Tibial nerve (tissue), 4 donors: ENCODE measurements at regions not wholly inside any gene's neighbourhood (a gene's known extent, or its start where the extent isn't known, plus 50 kb on each side); places are given as distances from the start of the nearest gene placed in this dataset.
"Not testable (repeated sequence)": the region's sequence is repeated elsewhere in the genome, so short reads cannot be mapped to it uniquely, and the experiment has no call there.

Experiments
- DNase-seq, 2 donors: peaks; one replicate each; pipeline ENCODE4 v3.0.0-alpha.2; 2019; ENCODE audit warnings: low spot score in 2 of 2
- H3K27ac ChIP-seq, 4 donors: fragments of 200-600 bp; sonication (generic) in 3 of 4; one replicate each; pipeline ENCODE4 v1.5.1; 2017 to 2019; ENCODE audit warnings: mild to moderate bottlenecking in 1 of 4
- H3K27me3 ChIP-seq, 2 donors: fragments of 200-600 bp; sonication (generic) in 1 of 2; one replicate each; pipeline versions ENCODE4 v1.5.1 to v1.6.0; 2017 to 2019
- H3K36me3 ChIP-seq, 3 donors: fragments of 200-600 bp; sonication (generic); one replicate each; pipeline ENCODE4 v1.5.1; 2018 to 2019
- H3K4me1 ChIP-seq, 4 donors: fragments of 200-600 bp; sonication (generic) in 3 of 4; one replicate each; pipeline ENCODE4 v1.5.1; 2017 to 2019
- H3K4me3 ChIP-seq, 4 donors: fragments of 200-600 bp; sonication (generic) in 3 of 4; one replicate each; pipeline ENCODE4 v1.5.1; 2017 to 2019; ENCODE audit warnings: mild to moderate bottlenecking in 1 of 4, moderate library complexity in 1 of 4
- H3K9me3 ChIP-seq, 4 donors: fragments of 200-600 bp; sonication (generic) in 3 of 4; one replicate each; pipeline ENCODE4 v1.5.1; 2017 to 2019
- EP300 ChIP-seq, 2 donors: sonication (generic); formaldehyde crosslinking; IDR thresholded peaks; one replicate each; pipeline ENCODE4 v1.6.1; 2017; ENCODE audit warnings: antibody characterized with exemption in 2 of 2, mild to moderate bottlenecking in 1 of 2
- POLR2A ChIP-seq, 2 donors: fragments of 450-650 bp; IDR thresholded peaks; one replicate each; pipeline ENCODE4 v1.6.1; 2017; ENCODE audit warnings: antibody characterized with exemption in 2 of 2, mild to moderate bottlenecking in 2 of 2, moderate library complexity in 2 of 2
- WGBS, 2 donors: methylation state at CpG; one replicate each; pipeline ENCODE4 v1.1.5; 2018; 5-methylcytosine and 5-hydroxymethylcytosine counted together
- TF ChIP-seq, protein P1 (sequence below), 5 experiments: fragments of 200-600 bp in 3 of 5; fragments of 450-650 bp in 2 of 5; sonication (generic) in 3 of 5; IDR thresholded peaks; one replicate each; pipeline ENCODE4 v1.5.1; 2016 to 2019; ENCODE audit warnings: antibody characterized with exemption in 5 of 5, mild to moderate bottlenecking in 3 of 5, moderate library complexity in 2 of 5

DNA sequence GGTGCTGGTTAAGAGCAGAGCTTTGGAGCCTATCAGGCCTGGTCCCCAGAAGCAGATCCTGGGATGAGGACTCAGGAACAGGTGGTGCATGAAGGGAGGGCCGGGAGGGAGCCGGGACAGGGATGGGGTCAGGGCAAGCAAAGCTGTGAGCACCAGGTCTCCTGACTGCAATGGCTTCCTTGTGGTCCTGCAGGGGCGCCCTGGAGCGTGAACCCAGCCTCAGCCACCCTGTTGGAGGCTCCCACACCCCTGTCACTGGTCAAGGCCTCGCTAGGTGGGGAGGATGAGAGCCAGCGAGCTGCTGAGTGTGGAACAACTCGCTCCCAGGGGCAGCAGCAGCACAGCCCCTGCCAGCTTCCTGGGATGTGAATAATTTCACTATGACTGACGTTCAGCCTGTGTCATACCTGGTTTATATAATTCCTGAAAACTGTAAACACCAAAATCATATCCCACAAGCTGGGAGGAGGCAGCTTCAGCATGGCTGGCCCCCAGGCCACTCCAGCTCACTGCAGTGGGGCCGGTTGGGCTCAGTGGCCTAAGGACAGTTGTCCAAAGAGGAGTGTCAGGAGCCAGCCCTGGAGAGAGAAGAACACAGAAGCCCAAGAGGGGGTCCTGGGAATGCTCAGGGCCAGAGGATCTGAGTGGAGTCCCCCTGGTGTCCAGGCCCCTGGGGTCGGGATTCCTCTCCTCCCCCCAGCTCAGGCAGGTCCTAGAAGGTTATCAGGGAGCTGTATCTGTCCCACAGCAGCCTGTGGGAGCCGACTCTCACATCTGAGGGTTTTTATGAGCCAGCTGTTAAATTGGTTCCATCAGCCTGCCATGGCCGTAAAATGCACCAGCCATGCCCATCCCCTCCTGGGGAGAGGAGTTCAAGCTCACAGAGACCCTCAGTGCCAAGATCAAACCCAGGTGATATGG, 272.9 kb downstream of the ADGRD1 start:
- H3K9me3 ChIP-seq, result no peaks in the 10 kb centered on the region
- H3K4me1 ChIP-seq, result peaks cover 0 to 23% (median 3%) of the 10 kb centered on the region in 4 donors
- WGBS, 2 donors, result 70 to 74% methylated on average over 8 to 11 of the region's 12 CpGs
- no peak overlapping the region for H3K4me3 ChIP-seq
- TF ChIP-seq EP300 (IDR thresholded peaks at IDR 0.05) (no peak), POLR2A (IDR thresholded peaks at IDR 0.05) (no peak)
- TF ChIP-seq, protein P1, sequence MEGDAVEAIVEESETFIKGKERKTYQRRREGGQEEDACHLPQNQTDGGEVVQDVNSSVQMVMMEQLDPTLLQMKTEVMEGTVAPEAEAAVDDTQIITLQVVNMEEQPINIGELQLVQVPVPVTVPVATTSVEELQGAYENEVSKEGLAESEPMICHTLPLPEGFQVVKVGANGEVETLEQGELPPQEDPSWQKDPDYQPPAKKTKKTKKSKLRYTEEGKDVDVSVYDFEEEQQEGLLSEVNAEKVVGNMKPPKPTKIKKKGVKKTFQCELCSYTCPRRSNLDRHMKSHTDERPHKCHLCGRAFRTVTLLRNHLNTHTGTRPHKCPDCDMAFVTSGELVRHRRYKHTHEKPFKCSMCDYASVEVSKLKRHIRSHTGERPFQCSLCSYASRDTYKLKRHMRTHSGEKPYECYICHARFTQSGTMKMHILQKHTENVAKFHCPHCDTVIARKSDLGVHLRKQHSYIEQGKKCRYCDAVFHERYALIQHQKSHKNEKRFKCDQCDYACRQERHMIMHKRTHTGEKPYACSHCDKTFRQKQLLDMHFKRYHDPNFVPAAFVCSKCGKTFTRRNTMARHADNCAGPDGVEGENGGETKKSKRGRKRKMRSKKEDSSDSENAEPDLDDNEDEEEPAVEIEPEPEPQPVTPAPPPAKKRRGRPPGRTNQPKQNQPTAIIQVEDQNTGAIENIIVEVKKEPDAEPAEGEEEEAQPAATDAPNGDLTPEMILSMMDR (IDR thresholded peaks at IDR 0.05), result no peak
- DNase-seq, result no peak
- no peaks in the 10 kb centered on the region for H3K36me3 ChIP-seq
- H3K27ac ChIP-seq, result no peak overlapping the region
- peaks cover 0 to 15% of the 10 kb centered on the region in 2 donors for H3K27me3 ChIP-seq

GRCh38 chr12:131227641-131228040, 273.9 kb downstream of the ADGRD1 start:
- peaks cover 0 to 12% (median 0%) of the 10 kb centered on the region in 4 donors for H3K4me1 ChIP-seq
- WGBS, 2 donors, result 95 to 97% methylated on average over 15 to 22 of the region's 22 CpGs
- H3K27ac ChIP-seq, H3K9me3 ChIP-seq, DNase-seq, H3K4me3 ChIP-seq, H3K36me3 ChIP-seq: not testable (repeated sequence)
- peaks cover 0 to 15% of the 10 kb centered on the region in 2 donors for H3K27me3 ChIP-seq

DNA sequence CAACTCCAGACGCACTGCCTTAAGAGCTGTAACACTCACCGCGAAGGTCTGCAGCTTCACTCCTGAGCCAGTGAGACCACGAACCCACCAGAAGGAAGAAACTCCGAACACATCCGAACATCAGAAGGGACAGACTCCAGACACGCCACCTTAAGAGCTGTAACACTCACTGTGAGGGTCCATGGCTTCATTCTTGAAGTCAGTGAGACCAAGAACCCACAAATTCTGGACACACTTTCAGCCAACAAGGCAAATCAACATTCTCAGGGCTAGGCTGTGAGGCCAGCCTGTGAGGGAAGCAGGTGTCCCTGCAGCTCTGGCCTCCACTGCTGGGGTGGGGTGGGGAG, 275.3 kb downstream of the ADGRD1 start:
- Histone ChIP-seq H3K27ac (peak overlapping the region in 1 of 4 donors; percentile 61), H3K27me3 (peaks cover 0 to 15% of the 10 kb centered on the region in 2 donors)
- H3K9me3 ChIP-seq, H3K4me1 ChIP-seq, H3K36me3 ChIP-seq, H3K4me3 ChIP-seq, DNase-seq: not testable (repeated sequence)
- 34 to 55% methylated on average over 4 to 7 of the region's 7 CpGs for WGBS, 2 donors

GRCh38 chr12:131229426-131230339, 276.0 kb downstream of the ADGRD1 start:
- no peaks in the 10 kb centered on the region for H3K4me1 ChIP-seq
- peaks cover 0 to 10% (median 0%) of the 10 kb centered on the region in 4 donors for H3K9me3 ChIP-seq
- DNase-seq, result no peak
- no peaks in the 10 kb centered on the region for H3K36me3 ChIP-seq
- WGBS, 2 donors, result 50 to 51% methylated on average over 15 to 17 of the region's 17 CpGs
- H3K27ac ChIP-seq, result peak overlapping the region in 1 of 4 donors; percentile 61
- peak; percentile 30 to 54 for TF ChIP-seq EP300 (IDR thresholded peaks at IDR 0.05)
- TF ChIP-seq, protein P1 (IDR thresholded peaks at IDR 0.05), result no peak
- no peak for TF ChIP-seq POLR2A (IDR thresholded peaks at IDR 0.05)
- peaks cover 0 to 15% of the 10 kb centered on the region in 2 donors for H3K27me3 ChIP-seq
- H3K4me3 ChIP-seq, result no peak overlapping the region

- Histone ChIP-seq H3K4me1 (no peaks in the 10 kb centered on the region), H3K27me3 (peaks cover 0 to 15% of the 10 kb centered on the region in 2 donors), H3K36me3 (no peaks in the 10 kb centered on the region), H3K4me3 (no peak overlapping the region), H3K9me3 (peaks cover 0 to 10% (median 0%) of the 10 kb centered on the region in 4 donors), H3K27ac (no peak overlapping the region)
- peak in 1 of 2 donors; percentile 14 for DNase-seq
- WGBS, 2 donors, result 74 to 75% methylated on average over 17 of the region's 17 CpGs
- TF ChIP-seq EP300 (IDR thresholded peaks at IDR 0.05), result no peak
- TF ChIP-seq, protein P1 (IDR thresholded peaks at IDR 0.05), result no peak
- TF ChIP-seq POLR2A (IDR thresholded peaks at IDR 0.05), result no peak
Measured at GRCh38 chr12:131230340-131231031, 276.8 kb downstream of the ADGRD1 start.
